HG02973 (cell line): ENCODE measurements at regions not wholly inside any gene's neighbourhood (a gene's known extent, or its start where the extent isn't known, plus 50 kb on each side); places are given as distances from the start of the nearest gene placed in this dataset.
"Not testable (repeated sequence)": the region's sequence is repeated elsewhere in the genome, so short reads cannot be mapped to it uniquely, and the experiment has no call there.

Source experiments
- ATAC-seq: cut with Tn5 transposase; IDR thresholded peaks from one replicate; pipeline ENCODE4 v1.9.1; 2021; ENCODE audit warnings: moderate library complexity; ENCODE audit not compliant: unreplicated experiment

DNA sequence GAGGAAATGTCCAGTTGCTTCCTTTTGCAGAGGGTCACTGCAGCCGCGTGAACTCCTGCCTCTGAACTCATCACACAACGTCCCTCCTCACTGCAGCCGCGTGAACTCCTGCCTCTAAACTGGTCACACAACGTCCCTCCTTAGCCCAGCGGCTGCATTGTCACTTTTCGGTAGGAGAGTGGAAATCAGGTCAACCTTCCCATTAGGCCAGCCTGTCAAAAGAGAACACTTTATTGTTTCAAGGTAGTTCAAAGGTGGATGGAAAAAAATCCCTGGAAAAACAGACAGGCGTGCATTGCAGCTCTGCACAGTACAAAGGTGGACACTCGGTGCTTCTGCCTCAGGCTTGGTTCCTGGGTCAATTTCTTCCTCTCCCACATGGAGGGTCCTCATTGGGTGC, 280.2 kb downstream of the FOXL1 start:
- ATAC-seq = no peak

DNA sequence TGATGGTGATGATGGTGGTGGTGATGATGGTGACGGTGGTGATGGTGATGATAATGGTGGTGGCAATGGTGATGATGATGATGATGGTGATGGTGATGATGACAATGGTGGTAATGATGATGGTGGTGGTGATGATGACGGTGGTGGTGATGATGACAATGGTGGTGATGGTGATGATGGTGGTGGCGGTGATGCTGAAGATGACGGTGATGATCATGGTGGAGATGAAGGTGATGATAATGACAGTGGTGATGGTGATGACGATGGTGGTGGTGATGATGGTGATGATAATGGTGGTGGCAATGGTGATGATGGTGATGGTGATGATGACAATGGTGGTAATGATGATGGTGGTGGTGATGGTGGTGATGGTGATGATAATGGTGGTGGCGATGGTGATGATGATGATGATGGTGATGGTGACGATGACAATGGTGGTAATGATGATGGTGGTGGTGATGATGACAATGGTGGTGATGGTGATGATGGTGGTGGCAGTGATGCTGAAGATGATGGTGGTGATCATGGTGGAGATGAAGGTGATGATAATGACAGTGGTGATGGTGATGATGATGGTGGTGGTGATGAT, 283.0 kb downstream of the FOXL1 start:
- ATAC-seq = not testable (repeated sequence)

DNA sequence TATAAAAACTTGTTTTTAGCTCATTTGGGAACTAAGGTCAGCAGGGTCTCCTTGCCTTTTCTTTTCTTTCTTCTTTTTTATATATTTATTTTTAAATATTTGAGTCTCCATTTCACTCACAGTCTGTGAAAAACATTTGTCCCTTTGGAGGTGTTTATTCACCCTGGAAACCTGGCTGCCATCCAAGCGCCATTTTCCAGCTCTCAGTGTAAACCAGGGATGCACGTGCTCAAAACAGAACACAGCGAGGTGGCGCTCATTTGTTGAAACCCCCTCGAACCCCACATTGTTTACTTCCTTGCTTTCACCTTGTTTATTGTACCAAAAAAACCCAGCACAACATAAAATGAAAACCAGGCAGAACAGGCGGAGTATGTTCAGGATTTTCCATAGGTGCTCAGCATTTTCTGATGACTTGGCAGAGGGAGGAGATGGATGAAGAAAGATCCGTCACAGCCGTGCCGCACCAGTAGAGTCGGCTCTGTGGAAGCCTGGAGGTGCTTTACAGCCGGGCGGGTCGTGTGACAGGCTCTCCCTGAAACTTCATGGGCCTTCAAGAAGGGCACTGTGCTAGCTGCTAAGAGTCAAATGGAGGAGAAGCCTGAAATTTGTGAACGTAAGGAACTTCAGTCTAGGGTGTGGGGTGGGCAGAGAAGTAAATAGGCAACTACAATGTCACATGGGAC, 284.4 kb downstream of the FOXL1 start:
- no peak for ATAC-seq

DNA sequence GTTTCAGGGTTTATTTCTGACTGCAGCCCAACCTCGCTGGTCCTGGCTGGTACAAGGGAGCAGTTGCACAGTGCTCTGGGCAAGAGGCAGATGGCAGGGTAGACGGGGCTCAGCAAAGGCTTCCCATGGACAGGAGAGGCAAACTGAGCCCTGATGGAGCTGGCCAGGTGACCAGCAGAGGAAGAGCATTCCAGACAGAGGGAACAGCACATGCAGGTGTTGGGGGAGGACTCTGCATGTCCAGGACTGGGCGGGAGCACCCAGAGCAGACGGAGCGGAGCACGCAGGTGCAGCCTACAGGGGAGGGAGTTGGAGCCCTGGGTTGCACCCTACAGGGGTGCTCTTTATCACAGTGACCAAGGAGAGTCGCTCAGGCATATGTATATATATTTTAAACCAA, 285.3 kb downstream of the FOXL1 start:
- no peak for ATAC-seq

DNA sequence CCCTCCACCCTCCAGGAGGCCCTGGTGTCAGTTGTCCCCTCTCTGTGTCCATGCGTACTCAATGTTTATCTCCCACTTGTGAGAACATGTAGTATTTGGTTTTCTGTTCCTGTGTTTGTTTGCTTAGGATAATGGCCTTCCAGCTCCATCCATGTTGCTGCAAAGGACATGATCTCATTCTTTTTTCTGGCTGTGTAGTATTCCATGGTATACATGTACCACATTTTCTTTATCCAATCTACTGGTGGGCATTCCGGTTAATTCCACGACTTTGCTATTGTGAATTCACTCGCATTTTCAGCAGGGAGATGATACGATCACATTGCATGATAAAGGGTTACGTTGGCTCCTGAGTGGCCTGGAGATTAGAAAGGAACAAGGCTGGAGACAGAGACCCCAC, 286.2 kb downstream of the FOXL1 start:
- ATAC-seq = no peak

DNA sequence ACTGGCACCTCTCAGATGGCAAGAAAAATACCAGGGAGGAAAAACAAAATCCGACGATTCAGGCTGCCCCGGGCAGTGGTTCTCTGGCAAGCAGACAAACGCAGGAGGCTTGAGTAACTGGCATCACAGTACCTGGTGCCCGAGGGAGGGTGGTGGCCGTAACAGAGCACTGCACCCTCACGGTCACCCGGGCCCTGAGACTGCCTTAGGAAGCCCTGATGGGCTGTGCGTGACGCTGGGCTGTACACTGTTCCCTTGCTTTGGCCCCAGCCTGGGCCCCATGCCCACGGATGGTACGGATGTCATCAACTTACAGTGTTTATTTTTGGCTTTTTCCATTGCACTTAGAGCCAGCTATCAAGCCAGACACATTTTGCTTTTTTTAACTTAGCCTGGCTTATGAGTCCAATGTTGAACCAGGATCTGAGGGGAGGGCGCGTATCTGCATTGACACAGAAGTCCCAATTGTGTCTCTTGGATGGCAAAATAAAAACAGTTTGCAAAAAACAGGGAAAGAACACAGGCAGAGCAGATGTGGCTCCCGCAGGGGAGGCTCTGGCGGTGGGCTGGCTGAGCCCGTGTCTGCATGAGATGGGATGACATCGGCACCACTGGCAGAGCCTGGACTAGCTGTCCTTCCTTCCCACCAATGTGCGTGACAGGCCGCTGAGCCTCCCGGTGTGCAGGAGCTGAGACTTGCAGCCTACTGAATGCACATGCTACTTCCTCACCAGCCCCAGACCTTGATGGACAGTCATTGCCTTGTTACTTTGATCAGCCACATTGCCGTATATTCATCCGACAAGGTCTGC, 287.7 kb downstream of the FOXL1 start:
- no peak for ATAC-seq

DNA sequence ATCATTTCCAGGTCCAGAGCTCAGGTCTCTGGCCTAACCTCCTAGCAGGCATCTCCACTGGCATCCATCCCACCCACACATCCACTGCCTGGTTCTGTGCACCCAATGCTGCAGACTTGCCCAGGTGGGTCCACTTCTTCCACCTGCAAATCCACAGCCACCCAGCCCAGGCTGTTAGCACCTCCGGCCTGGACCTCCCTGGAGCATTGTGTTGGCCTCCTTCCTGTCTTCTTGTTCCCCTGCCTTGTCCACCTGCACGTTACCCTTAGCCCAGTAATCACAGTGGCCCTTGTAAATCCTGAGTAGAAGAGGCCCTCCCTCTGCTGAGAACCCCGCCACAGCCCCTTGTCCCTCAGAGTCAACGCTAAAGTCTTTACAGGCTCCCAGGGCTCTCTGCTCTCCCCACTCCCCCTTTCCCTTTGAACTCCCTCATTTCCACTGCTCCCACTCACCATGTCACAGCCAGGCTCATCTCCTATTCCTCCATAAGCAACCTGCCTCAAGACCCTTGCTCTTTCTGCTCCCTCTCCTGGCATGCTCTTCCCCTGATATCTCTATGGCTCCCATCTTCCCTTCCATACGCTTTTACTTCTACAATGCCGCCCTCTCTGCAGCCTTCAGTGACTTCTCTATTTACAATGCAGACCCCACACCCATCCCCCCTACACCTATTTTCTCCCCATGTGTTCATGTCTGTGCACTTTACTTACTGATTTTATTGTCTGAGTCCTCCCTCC, 288.8 kb downstream of the FOXL1 start:
- no peak for ATAC-seq

DNA sequence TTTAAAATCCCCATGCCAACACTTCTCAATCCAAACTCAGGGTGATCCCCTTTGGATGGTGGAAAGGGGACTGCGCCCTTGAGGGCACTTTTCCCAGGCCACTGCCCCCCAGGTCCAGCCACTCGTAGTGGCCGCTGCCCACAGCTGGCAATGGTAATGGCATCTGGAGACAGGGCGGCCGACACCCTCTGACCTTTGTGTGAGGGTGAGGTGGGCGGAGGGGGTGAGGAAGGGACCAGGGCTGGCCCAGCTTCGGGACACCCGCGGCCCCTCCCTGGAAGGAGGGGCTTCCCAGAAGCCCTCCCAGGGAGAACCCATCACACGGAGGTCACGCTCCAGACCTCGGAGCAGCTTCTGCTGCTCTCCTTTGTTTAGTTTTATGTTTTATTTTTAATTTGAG, 289.7 kb downstream of the FOXL1 start:
- no peak for ATAC-seq

DNA sequence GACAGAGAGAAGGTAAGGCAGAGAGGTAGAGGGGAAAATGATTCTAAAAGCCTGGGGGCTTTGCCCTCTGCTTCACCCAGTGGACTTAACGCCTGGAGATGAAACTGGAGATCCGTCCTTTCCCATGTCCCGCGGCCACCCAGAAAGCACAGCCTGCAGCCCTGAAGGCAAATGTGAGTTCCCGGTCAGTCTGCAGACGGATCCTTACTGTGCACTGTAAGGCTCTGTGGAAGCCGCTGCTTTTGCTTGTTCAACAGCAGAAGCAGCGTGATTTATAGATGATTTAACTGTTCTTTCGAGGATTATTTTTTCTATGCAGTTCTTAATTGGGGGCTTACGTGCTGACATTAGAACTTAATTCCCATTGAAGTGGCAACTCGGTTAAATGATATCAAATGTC, 290.4 kb downstream of the FOXL1 start:
- no peak for ATAC-seq

DNA sequence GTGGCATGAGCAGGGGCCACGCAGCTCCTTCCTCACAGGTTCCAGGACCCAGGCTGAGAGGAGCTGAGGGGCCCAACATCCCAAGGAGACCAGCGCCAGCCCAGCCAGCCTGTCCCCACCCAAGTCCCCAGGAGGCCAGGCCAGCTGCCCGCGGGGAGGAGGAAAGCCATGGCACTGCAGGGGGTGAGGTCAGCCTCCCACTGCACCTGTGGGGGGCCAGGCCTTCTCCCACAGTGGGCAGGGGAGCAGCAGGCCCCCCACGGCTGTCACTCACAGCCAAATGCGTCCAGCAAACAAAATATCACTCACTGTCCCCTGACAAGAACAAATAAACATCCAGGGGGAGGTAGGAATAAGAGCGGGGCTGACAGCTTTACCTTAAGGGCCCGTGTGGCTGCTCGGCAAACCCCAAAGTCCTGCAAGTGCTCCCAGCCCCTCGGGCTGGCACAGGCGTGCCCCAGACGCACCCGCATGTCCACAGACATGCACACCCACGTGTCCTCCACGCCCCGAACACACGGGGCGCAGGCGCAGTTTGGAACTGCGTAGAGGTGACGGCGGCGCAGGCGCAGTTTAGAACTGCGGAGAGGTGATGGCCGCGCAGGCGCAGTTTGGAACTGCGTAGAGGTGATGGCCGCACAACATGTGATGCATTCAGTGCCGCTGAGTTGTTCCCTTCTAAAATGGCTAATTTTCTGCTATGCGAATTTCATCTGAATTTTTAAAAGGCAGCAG, 291.1 kb downstream of the FOXL1 start:
- ATAC-seq = no peak

DNA sequence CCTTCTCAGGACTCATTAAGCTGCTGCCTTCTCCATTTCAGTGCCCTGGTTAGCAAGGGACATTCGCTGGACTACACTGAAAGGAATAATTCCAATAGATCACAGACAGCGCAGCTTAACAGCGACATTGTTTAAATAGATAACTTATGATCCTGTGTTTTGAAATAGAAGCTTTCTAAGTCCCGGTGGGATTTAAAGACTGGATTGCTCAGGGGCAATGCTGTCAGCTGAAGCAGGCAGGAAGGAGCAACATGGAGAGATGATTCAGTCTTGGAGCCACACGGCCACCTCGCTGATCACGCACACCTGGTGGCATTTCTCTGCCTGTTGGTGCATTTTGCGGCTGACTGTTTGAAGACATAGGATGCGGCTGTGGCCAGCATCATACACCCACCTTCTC, 292.0 kb downstream of the FOXL1 start:
- no peak for ATAC-seq

DNA sequence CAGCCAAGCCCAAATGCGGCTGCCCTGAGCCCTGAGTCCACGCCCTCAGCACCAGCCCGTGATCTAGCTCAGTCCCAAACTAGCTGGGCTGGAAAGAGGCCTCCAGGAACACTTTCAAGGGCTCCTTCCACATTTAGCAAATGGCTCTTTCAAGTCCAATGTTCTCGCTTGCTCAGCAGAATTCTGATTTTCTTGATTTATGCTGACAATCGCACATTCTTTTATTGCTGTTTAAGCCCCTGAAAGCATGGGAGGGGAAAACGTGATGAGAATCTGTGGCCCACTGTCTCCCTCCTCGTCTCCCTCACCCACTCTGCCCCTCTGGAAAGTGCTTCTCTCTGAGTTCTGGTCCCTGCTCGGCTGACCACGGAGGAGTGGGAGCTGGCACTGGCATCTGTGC, 293.8 kb downstream of the FOXL1 start:
- no peak for ATAC-seq

DNA sequence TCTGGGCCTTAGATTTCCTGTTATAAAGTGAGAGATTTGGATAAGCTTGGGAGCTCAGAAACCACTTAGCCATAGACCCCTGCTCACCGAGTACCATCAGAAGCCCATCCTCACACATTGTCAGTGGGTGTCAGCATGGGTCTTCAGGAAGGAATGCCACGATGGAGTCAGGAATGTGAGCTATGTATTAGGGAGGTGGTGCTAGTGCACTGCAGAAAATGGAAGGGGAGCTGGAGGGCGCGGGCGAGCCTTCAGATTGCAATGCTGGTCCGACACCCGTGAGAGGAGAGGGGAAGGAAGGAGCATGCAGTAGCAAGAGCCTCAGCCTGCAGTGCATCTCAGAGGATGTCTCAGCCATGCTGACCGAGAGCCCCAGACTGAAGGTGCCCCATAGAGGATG, 294.5 kb downstream of the FOXL1 start:
- no peak for ATAC-seq

DNA sequence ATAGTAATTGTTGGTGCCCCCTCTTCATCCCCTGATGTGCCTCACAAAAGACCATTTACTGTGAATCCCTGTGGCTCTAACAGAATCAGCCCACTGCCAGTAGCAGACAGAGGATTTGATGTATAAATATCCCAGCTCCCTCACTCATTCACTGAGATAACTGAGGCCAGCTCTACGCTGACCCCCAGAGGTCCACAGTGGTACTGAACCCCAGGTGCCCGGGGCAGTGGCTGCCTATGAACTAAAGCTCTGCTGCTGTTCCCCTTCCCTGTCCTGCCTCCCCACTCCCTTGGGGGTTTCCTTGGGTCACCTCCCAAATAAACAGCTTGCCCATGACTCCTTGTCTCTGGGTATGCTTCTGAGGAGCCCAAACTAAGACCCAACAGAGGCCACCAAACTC, 295.8 kb downstream of the FOXL1 start:
- ATAC-seq = no peak

DNA sequence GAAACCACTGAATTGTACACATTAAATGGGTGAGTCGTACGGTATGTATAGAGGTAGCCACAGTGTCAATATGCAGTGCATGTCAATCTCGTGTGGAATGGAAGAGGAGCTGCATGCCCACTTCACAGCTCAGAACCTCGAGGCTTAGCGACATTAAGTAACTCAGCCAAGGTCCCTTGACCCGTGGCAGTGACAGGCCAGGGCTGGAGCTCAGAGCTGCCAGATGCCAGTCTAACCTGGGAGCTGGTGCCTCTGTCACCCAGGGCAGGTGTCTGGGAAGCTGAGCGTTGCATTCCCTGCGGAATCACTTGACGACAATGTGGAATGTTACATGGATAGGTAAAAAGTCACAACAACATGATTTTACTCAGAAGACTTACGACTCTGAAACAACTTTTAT, 298.1 kb downstream of the FOXL1 start:
- no peak for ATAC-seq

DNA sequence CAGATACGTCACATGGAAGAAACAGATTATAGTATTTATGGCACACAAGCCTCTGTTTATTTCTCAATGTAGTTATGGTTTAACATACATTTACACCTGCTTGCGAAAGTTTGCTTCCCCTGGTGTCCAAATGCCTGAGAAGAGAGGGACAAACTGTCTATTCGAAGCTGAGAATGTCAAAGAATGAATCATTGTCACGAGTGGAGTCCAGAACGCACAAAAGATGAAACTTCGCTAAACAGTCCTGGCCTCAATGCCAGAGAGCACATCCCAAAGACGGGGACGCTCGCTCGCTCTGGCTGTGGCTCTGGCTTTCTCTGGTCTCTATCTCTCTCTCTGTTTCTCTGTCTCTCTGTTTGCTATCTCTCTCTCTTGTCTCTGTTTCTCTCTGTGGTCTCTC, 298.8 kb downstream of the FOXL1 start:
- no peak for ATAC-seq

DNA sequence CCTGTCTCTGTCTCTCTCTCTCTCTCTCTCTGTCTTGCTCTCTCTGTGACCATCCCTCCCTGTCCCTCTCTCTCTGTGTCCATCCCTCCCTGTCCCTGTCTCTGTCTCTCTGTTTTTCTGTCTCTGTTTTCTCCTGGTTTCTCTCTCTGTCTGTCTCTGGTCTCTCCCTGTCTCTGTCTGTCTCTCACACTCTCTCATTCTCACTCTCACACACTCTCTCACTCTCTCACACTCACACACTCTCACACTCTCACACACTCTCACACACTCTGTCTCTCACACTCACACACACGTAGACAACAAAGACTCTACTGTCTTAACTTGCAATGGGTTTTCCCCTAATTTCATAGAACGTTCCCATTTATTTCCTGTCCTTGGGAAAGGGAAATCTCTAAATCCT, 299.5 kb downstream of the FOXL1 start:
- ATAC-seq = no peak

DNA sequence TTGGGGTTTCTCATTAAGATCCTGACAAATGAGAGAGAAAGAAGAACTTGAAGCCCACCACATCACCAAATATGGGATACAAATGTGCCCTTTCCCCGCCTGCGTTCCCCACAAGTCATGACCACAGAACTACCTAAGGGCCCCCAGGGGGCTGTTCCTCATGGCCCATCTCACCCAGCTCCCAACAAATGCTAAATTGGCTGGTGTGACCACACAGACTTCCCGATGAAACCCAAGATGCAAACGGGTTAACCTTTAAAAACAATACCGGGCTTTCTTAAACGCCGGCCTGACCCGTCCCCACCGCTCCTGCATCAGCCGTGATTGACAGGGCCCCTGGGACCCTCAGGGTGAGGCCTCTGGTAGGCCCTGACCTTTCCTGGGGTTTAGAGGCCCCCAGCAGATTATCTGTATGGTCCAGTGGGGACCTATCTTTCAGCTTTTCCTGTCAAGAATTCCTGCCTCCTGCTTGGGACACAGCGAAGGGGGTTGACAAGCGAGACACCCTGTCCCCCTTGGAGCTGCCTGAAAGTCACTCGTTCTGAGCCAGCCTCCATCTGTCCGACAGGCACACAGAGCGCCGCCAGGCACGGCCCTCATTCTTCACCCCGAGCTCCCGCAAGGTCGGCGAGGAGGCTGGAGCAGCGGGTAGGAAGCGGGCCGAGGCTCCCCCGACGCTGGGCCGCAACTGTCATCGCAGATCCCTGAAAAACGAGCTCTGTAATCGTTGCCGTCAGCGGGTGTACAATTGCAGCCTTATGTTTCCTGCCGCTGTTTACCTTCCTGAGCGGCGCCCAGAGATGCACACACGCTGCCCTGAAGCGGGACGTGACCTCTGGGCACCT, 300.1 kb downstream of the FOXL1 start:
- no peak for ATAC-seq

DNA sequence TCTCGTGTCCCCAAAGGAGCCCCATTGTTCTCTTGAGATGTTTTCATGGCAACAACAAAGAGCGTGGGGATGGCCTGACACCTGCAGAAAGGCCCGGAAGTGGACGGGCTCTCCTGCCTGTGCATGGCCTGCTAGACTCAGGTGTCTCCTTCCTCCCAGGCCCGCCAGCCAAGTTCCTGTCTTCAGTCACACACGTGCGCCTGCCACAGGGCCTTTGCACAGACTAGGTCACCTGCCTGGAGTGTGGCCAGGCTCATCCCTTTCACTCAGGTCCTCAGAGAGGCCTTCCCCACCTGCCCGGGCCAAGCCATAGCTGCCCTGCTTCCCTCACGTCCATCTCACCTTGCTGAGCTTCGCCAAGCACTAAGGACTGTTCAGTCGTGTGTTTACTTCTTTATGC, 300.9 kb downstream of the FOXL1 start:
- ATAC-seq = no peak
